ENCODE measurements at regions not wholly inside any gene's neighbourhood (a gene's known extent, or its start where the extent isn't known, plus 50 kb on each side); places are given as distances from the start of the nearest gene placed in this dataset.

DNA sequence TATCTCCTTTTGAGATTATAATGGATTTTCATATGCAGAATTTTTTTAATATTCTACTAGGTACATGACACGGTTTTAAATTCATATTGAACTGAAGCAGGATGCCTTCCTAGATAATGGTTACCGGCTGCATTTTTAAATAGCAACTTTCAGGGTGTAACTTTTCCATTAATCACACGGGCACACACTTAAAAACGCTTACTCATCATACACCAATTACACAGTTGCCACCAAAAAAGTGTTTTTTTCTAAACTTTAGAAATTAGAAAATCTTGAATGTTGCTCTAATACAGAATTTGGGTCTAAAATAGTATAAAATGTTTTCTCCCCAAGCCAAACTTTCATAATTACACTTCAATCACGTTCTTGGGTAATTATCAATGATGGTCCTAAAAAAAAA is 149.1 kb upstream of the RNF32 start:
- TF ChIP-seq CTCF (IDR thresholded peaks at IDR 0.05) (no peak), POLR2A (IDR thresholded peaks at IDR 0.05) (no peak), EP300 (IDR thresholded peaks at IDR 0.05) (no peak)

Data from ovary (tissue), 3 donors.